ENCODE measurements at regions not wholly inside any gene's neighbourhood (a gene's known extent, or its start where the extent isn't known, plus 50 kb on each side); places are given as distances from the start of the nearest gene placed in this dataset.

GRCh38 chr18:70429847-70430500 lies 141.1 kb downstream of the SOCS6 start:
- no peak for DNase-seq

DNA sequence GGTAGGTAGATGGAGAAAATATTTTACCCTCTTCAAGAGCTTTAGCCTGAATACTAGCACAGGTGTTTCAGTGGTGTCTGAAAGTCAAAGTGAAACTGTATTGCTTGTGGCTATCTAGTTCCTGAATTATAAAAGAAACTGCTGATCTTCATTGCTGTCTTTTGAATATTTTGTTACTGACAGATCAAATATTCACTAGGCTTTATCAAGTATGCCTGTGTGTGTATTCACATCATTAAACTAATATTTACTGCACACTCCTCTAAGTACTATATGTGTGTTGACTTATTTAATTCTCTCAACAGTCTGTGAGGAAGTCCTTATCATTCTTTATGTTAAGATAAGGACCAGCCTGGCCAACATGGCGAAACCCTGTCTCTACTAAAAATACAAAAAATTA lies 139.6 kb downstream of the SOCS6 start:
- no peak for DNase-seq

DNA sequence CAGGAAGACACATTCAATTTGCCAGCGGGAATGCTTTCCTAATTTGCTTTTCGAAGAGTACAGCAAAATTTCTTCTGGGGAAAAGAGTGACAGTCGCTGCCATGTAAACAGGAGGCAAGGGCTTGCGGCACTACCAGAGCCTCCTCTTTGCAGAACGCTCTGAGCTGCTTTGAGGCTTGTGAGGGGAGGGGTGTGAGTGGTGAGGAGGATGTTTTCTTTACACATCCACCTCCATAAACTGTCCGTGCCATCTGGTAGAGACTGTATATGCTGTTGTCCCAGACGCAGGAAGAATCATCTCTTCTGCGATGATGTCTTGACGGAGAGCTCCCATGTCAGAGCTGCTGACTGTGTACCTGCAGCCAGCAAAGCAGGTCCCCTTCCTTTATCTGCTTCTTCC lies 138.0 kb downstream of the SOCS6 start:
- DNase-seq = no peak

DNA sequence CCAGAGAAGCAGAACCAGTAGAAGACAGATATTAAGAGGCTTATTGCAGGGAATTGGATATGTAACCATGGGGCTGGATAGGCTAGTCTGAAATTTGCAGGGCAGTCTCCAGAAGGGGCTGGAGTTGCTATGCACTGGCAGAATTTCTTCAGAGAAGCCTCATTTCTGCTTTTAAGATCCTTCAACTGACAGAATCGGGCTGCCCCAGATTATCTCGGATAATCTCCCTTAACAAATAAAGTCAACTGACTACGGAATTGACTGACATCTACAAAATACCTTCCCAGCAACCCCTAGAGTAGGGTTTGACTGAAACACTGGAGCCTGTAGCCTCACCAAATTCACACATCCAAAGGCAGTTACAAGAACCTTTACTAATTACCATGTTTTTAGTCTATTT lies 136.4 kb downstream of the SOCS6 start:
- no peak for DNase-seq

- DNase-seq = no peak
Measured at GRCh38 chr18:70423988-70424387, 135.1 kb downstream of the SOCS6 start.

- no peak for DNase-seq
Measured at GRCh38 chr18:70423120-70423519, 134.3 kb downstream of the SOCS6 start.

- DNase-seq = no peak
Measured at GRCh38 chr18:70422391-70422965, 133.6 kb downstream of the SOCS6 start.

- DNase-seq = no peak
Measured at GRCh38 chr18:70421471-70422390, 132.9 kb downstream of the SOCS6 start.

DNA sequence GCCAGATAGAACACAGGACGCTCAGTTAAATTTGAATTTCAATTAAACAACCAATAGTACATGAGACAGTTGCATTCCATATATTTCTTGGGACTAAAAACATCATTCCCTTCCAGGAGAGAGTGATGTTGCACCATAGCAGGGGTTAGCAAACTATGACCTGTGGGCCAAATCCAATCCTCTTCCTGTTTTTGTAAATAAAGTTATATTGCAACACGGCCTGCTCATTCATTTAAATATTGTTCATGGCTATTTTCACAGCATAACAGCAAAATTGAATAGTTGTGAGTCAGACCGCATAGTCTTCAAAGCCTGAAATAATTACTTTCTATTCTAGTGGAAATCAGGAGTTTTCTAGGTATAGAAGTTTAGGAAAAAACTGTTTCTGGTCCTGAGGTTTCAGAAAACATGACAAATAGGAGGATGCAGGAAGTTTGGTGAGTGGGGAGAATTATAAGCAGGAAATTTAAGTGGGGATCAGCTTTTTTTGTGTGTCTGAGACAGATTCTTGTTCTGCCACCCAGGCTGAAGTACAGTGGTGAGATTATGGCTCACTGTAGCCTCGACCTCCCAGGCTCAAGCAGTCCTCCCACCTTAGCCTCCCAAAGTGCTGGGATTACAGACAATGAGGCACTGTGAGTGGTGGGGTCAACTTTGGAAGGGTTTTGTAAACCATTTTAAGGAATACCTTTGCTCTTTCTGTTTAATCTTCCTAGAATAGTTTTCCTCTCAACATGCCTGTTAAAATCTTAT lies 131.5 kb downstream of the SOCS6 start:
- DNase-seq = no peak

DNA sequence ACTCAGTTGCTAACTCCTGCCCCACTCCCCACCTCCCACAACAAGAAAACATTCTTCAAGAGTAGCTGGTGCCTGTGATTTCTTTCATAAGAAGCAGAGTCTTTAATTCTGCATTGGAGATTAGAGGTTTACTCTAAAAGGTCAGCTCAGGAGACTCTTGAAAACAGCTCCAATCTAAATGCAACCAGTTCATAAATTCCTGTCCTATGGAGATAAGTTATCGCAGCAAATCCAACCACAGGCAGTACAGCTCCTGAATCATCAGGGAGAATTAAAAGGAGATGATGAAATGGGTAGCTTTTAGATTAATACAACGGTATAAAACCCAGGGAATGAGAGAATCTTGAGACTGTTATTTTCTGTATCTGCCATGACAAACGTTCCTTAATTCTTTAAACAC lies 130.7 kb downstream of the SOCS6 start:
- DNase-seq = no peak

DNA sequence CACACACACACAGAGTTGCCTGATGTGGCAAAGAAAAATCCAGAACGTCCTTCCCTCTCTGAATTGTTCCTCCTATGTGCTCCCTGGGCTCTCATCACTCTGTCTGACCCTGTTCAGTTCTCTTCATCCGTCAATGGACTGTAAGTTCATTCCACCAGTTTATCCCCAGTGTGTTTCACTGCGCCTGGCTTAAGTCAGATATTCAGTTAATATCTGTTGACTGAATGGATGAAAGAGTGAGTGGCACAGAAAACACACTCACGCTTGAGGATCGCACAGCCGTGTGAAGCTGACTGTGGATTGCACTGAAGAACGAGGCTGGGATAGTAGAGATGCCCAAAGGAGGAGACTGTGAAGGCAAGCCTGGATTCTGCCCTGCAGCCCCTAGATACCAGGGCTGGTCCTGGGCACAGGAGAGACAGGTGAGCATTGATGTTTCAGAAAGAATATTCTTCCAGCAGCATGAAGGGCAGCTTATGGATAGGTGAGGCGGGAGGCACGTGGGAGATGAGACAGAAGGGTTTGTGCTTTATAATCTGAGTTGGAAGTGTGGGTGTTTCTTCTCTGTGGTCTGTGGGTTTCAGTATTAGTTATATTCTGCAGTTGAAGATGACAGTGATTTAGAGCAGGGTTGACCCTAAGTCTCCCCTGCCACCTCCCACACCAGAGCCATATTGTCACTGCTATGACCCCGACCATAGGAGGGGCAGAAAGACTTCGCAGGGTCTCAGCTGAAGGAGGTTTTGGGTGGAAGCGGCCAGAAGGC lies 129.9 kb downstream of the SOCS6 start:
- no peak for DNase-seq

- DNase-seq = no peak
Measured at GRCh38 chr18:70417847-70418246, 129.0 kb downstream of the SOCS6 start.

DNA sequence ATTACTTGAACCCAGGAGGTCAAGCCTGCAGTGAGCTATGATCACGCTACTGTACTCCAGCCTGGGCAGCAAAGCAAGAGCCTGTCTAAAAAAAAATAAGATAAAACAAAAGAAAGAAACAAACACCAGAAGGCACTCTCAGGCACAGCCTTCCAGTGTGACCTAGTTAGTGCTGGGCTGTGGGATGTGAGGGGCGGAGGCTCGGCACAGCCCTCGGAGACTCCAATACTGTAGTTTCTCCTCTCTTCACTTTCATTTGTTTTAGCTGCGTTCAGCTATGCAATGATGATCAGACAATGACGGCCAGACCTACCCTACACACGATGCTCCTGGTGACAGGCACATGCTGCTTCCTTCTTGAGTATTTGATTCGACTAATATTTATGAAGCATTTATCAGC lies 127.7 kb downstream of the SOCS6 start:
- DNase-seq = no peak

- DNase-seq = no peak
Measured at GRCh38 chr18:70415823-70416488, 127.1 kb downstream of the SOCS6 start.

DNA sequence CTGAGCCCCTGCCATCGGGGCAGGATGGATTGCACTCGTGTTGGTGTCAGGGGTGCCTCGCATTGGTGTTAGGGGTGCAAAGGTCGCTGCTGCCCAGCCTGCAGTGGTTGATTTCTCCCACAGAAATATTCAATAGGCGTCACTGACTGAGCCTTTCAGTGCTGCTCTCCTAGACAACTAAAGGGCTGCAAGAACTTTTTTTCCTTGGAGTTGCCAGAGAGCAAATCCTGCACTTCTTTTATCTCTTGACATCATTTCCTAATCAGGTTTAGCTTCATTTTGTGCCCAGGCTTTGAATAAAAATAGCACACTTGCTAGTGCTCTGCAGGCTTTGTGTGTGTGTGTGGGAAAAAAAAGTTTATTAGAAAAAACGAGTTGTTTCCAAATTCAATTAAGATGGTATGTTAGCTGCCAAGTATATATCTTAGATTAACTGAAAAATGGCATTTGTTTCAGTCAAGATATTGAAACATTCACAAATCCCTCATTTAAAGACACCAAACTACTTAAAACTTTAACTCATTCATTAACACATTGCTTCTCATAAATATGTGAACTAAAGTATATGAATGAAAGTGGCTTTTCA lies 125.6 kb downstream of the SOCS6 start:
- no peak for DNase-seq

DNA sequence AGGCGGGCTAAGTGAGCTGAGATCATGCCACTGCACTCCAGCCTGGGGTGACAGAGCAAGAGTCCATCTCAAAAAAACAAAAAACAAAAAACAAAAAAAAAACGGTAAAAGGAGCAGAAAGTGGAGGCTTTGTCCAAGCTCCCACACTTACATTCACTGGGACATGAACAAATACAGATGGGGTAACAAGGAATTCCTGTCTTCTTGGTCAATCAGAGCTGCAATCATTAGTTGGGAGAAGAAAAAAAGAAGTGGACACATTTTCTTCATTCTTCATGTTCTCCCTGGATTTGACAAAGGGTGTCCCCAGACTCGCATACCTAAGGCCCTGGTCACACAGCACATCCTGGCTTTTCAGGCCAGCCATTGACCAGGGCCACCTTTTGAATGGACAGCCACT lies 124.6 kb downstream of the SOCS6 start:
- no peak for DNase-seq

DNA sequence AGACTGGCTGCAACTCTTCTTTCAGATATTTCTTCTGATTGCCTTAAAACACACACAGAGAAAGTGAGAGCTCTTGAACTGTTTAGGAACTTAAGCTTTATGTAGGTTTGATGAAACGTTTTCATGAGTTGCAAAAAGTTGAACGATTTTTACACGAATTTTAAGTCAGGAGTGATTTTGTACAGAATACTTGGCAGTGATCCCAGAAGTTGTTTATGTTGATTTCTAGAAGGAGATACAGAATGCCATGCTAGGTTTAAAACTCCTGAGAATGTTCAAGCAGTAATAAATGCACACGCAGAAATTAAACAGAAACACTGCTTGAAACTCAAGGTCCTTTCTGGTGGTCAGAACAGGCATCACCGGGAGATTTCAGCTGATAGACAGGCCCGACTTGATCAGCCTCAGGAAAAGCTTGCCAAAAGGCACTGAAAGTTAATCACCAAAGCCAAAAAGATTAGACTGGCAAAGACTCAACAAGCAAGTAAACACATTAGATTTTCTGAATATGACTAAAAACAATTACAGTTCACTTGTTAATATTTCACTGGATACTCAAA lies 123.1 kb downstream of the SOCS6 start:
- DNase-seq = no peak

DNA sequence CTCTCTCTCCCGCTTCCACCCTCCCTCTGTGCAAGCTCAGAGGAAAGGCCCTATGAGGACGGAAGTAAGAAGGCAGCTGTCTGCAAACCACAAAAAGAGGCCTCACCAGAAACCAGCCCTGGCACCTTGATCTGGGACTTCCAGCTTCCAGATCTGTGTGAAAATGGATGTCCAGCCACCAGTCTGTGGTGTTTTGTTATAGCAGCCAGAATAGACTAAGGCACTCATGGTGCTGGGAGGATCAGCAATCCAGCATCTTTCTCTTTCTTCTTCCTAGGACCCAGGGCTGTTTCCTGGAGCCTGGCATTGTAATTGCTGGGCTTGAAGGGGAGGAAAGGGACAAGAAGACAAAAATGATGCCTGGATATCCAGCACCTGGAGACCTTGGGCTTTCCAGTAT lies 122.5 kb downstream of the SOCS6 start:
- DNase-seq = no peak

DNA sequence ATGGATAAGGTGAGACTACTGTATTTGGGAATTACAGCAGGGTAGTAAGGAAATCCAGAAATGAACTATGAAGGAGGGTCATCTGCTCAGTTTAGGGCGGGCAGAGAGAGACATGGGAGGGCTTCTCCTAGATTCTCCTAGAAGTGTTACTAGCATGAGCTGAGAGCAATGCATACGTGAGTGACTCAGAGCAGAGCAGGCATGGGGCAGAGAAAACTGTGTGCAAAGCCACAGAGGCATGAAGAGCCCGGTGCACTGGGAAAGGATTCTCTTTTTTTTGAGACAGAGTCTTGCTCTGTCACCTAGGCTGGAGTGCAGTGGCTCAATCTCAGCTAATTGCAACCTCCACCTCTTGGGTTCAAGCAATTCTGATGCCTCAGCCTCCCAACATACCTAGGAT lies 116.2 kb downstream of the SOCS6 start:
- no peak for DNase-seq

GRCh38 chr18:70400476-70400875 lies 111.6 kb downstream of the SOCS6 start:
- no peak for DNase-seq

DNA sequence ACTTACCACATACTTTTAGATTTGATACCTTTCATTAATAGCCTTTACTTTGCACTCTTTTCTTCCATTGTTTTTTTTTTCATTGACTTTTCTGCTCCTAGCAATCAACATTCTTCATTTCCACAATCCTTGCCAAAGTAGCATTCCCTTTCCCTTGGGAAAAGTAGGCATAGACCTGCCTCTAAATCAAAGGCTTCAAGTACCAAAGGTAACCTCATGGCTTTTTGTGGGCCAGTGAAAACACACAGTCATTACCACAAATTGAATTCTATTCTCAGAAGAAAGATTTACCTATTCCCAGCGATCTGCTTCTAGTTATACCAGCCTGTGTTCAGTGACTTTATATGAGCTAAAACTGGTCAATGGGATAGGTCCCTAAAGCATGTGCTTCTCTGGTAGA lies 109.2 kb downstream of the SOCS6 start:
- no peak for DNase-seq

Data from activated CD4-positive, CD25-positive, alpha-beta regulatory T cell (primary cell).